K562 (cell line): ENCODE measurements at regions not wholly inside any gene's neighbourhood (a gene's known extent, or its start where the extent isn't known, plus 50 kb on each side); places are given as distances from the start of the nearest gene placed in this dataset.

Source experiments
- ATAC-seq: fragments of 200-7000 bp; cut with Tn5 transposase; 3 replicates; pipeline ENCODE4 v1.9.1; 2020; ENCODE audit warnings: moderate library complexity
- BruUV-seq: library from RNA; stranded (reverse); fragments of 400-500 nt; replicated peaks from 2 replicates; lab custom pipeline; 2021; lab: Mats Ljungman, UMichigan
- CTCF ChIA-PET: fragments of 300-600 bp; formaldehyde crosslinking; extraction: SDS; loops from one replicate; lab custom pipeline; 2021; ENCODE audit warnings: low intra/inter-chr PET ratio; lab: Yijun Ruan, JAX
- POLR2A ChIA-PET: fragments of 300-600, 350-650 bp; sonication (Branson Sonifier 250); formaldehyde crosslinking; extraction: SDS; loops from one replicate; lab custom pipeline; 2021; ENCODE audit warnings: antibody characterized with exemption, inconsistent platforms; lab: Yijun Ruan, JAX
- DNase-seq, 4 experiments: peaks; one replicate each; pipeline versions ENCODE4 v3.0.0 to v3.0.0-alpha.2; 2011 to 2018; ENCODE audit warnings: low spot score in 3 of 4, mixed read lengths in 3 of 4; ENCODE audit errors: extremely low read depth in 1 of 4
- FAIRE-seq: peaks from 2 replicates; lab custom pipeline; 2011; peaks lifted over from hg19 to GRCh38; lab: Jason Lieb, UNC
- H2AFZ ChIP-seq: 2 replicates; pipeline ENCODE4 v1.6.0; 2011; ENCODE audit warnings: low read depth, low read length, control low read depth, inconsistent platforms
- H3K27ac ChIP-seq: fragments of 200-600 bp; 3 replicates; pipeline ENCODE4 v1.8.0; 2011; ENCODE audit warnings: low read depth, mild to moderate bottlenecking, control low read depth, inconsistent platforms, low read length, moderate library complexity, mixed read lengths; ENCODE audit errors: extremely low read depth
- H3K27me3 ChIP-seq, 2 experiments: fragments of 300-600 bp in 1 of 2; 2 replicates in 1 of 2; 3 replicates in 1 of 2; pipeline versions ENCODE4 v1.6.0 to v1.8.0; 2011; ENCODE audit warnings: inconsistent platforms in 2 of 2, low read length in 2 of 2, mild to moderate bottlenecking in 1 of 2, mixed read lengths in 1 of 2, moderate library complexity in 1 of 2; ENCODE audit not compliant: control insufficient read depth in 2 of 2, insufficient read depth in 2 of 2
- H3K36me3 ChIP-seq: fragments of 300-600 bp; 3 replicates; pipeline ENCODE4 v1.8.0; 2011; ENCODE audit warnings: mild to moderate bottlenecking, low read length, inconsistent platforms; ENCODE audit not compliant: control insufficient read depth, insufficient read depth
- H3K4me1 ChIP-seq, 2 experiments: fragments of 200-600 bp in 1 of 2; replicated peaks in 1 of 2; 2 replicates in 1 of 2; 3 replicates in 1 of 2; pipeline versions ENCODE4 v1.5.1 to v1.8.0; 2011; ENCODE audit warnings: inconsistent platforms in 2 of 2, low read length in 2 of 2, mild to moderate bottlenecking in 1 of 2, mixed read lengths in 1 of 2, moderate library complexity in 1 of 2; ENCODE audit not compliant: control insufficient read depth in 2 of 2, insufficient read depth in 2 of 2
- H3K4me2 ChIP-seq: 2 replicates; pipeline ENCODE4 v1.6.1; 2011; ENCODE audit warnings: low read length, control low read depth, inconsistent platforms, mixed read lengths; ENCODE audit not compliant: insufficient read depth
- H3K4me3 ChIP-seq: fragments of 200-600 bp; sonication (generic), shearing (Covaris generic); 2 replicates; pipeline ENCODE4 v1.5.1; 2016; ENCODE audit warnings: control low read depth, inconsistent platforms
- H3K79me2 ChIP-seq: fragments of 200-600 bp; 3 replicates; pipeline ENCODE4 v1.8.0; 2011; ENCODE audit warnings: low read length, inconsistent platforms; ENCODE audit not compliant: control insufficient read depth, insufficient read depth
- H3K9ac ChIP-seq, 2 experiments: 2 replicates each; pipeline versions ENCODE4 v1.6.0 to v1.6.1; 2011; ENCODE audit warnings: low read depth in 2 of 2, low read length in 2 of 2, control low read depth in 1 of 2, inconsistent platforms in 1 of 2, mild to moderate bottlenecking in 1 of 2, mixed read lengths in 1 of 2; ENCODE audit not compliant: insufficient read depth in 1 of 2
- H3K9me1 ChIP-seq: one replicate; pipeline ENCODE4 v1.6.0; 2011; ENCODE audit warnings: inconsistent platforms, mild to moderate bottlenecking, low read length, moderate library complexity; ENCODE audit not compliant: control insufficient read depth, insufficient read depth
- H3K9me3 ChIP-seq: replicated peaks from 2 replicates; pipeline ENCODE4 v1.5.1; 2011; ENCODE audit warnings: low read depth, low read length, inconsistent platforms; ENCODE audit not compliant: control insufficient read depth, insufficient read depth
- H4K20me1 ChIP-seq: replicated peaks from 2 replicates; pipeline ENCODE4 v1.6.1; 2011; ENCODE audit warnings: low read length, inconsistent platforms, mixed read lengths; ENCODE audit not compliant: control insufficient read depth, insufficient read depth
- HNRNPK ChIP-seq: fragments of 200-400 bp; formaldehyde crosslinking; IDR thresholded peaks from one replicate; pipeline ENCODE4 v1.6.1; 2018; ENCODE audit warnings: mild to moderate bottlenecking, low read depth, low read length; ENCODE audit not compliant: poor library complexity, severe bottlenecking
- NCOA2 ChIP-seq, 2 experiments: fragments of 450-650 bp; IDR thresholded peaks; 2 replicates each; pipeline ENCODE4 v1.6.1; 2018; ENCODE audit warnings: mild to moderate bottlenecking in 2 of 2, moderate library complexity in 1 of 2; ENCODE audit not compliant: partially characterized antibody in 2 of 2
- POLR2AphosphoS5 ChIP-seq: IDR thresholded peaks from 2 replicates; pipeline ENCODE4 v1.6.1; 2011; ENCODE audit warnings: mild to moderate bottlenecking, low read depth, low read length, moderate library complexity; ENCODE audit not compliant: control insufficient read depth, insufficient read depth
- RBM22 ChIP-seq: fragments of 200-400 bp; formaldehyde crosslinking; IDR thresholded peaks from 2 replicates; pipeline ENCODE4 v1.6.1; 2018; ENCODE audit warnings: low read length, low read depth; ENCODE audit not compliant: poor library complexity, severe bottlenecking
- STAT5A ChIP-seq: IDR thresholded peaks from 2 replicates; pipeline ENCODE4 v1.6.1; 2012; ENCODE audit warnings: low read length, inconsistent platforms, borderline replicate concordance
- VEZF1 ChIP-seq: fragments of 200-800 bp; sonication (Bioruptor generic); IDR thresholded peaks from 2 replicates; pipeline ENCODE4 v1.6.1; 2017; ENCODE audit warnings: missing genetic modification characterization, missing compliant biosample characterization
- ZBTB7A ChIP-seq: IDR thresholded peaks from 2 replicates; pipeline ENCODE4 v1.6.1; 2011; ENCODE audit warnings: low read depth, mild to moderate bottlenecking, low read length, moderate library complexity, borderline replicate concordance; ENCODE audit not compliant: control insufficient read depth
- ZNF217 ChIP-seq: sonication (generic); formaldehyde crosslinking; IDR thresholded peaks from 2 replicates; pipeline ENCODE4 v1.8.0; 2022; ENCODE audit warnings: mild to moderate bottlenecking, missing genetic modification reagents
- WGBS: fragments of 100-300 bp; shearing (Covaris generic); methylation state at CpG from one replicate; pipeline ENCODE4 v1.1.6; 2016; ENCODE audit warnings: low coverage, mixed read lengths; ENCODE audit not compliant: insufficient coverage; ENCODE audit errors: missing lambda C conversion rate; 5-methylcytosine and 5-hydroxymethylcytosine counted together
- in situ Hi-C: fragments of 300-500 bp; cut with MboI; formaldehyde crosslinking; loops from 4 replicates; pipeline ENCODE4 v1.15.0; 2018; ENCODE audit warnings: inconsistent platforms, mixed read lengths
- intact Hi-C: fragments of 100-400 bp; cut with micrococcal nuclease; formaldehyde crosslinking; loops from 2 replicates; pipeline ENCODE4 v1.14.2; 2022

- in situ Hi-C loops = no loop called here
- POLR2A ChIA-PET = no interaction called here
- H3K4me2 ChIP-seq = no peak overlapping the region
- ATAC-seq = no peak
- TF ChIP-seq ZNF217 (CRISPR knock-in tag) = no peak
- TF ChIP-seq RBM22 = no peak
- TF ChIP-seq POLR2AphosphoS5 = no peak
- no peak for TF ChIP-seq NCOA2 (IDR thresholded peaks at IDR 0.05; ENCODE audit: partially characterized antibody in 2 of 2)
- TF ChIP-seq ZBTB7A = no peak
- TF ChIP-seq STAT5A = no peak
- no peak for TF ChIP-seq HNRNPK
- TF ChIP-seq VEZF1 = no peak
- TF ChIP-seq, all 486 proteins: peak for 0
- H3K9me3 ChIP-seq = no peaks in the 10 kb centered on the region
- no peak for DNase-seq
- no peak overlapping the region for H3K9ac ChIP-seq
- CTCF ChIA-PET = no interaction called here
- H3K36me3 ChIP-seq = no peaks in the 10 kb centered on the region
- no peaks in the 10 kb centered on the region for H3K4me1 ChIP-seq
- BruUV-seq = no TSS peak
- no peak for FAIRE-seq
- no peak overlapping the region for H2AFZ ChIP-seq
- H3K27me3 ChIP-seq = peaks cover 28 to 34% of the 10 kb centered on the region in 2 experiments
- WGBS = 0% methylated on average over 8 of the region's 8 CpGs
- no peaks in the 10 kb centered on the region for H3K79me2 ChIP-seq
- intact Hi-C loops = no loop called here
- no peaks in the 10 kb centered on the region for H3K9me1 ChIP-seq
- H3K4me3 ChIP-seq = no peak overlapping the region
- no peak overlapping the region for H3K27ac ChIP-seq
- H4K20me1 ChIP-seq = peaks cover 5% of the 10 kb centered on the region; the same call in 1 of the 2 replicates
Measured at GRCh38 chr5:133814152-133814551, 154.3 kb downstream of the C5orf15 start.
